ENCODE measurements at regions not wholly inside any gene's neighbourhood (a gene's known extent, or its start where the extent isn't known, plus 50 kb on each side); places are given as distances from the start of the nearest gene placed in this dataset.

DNA sequence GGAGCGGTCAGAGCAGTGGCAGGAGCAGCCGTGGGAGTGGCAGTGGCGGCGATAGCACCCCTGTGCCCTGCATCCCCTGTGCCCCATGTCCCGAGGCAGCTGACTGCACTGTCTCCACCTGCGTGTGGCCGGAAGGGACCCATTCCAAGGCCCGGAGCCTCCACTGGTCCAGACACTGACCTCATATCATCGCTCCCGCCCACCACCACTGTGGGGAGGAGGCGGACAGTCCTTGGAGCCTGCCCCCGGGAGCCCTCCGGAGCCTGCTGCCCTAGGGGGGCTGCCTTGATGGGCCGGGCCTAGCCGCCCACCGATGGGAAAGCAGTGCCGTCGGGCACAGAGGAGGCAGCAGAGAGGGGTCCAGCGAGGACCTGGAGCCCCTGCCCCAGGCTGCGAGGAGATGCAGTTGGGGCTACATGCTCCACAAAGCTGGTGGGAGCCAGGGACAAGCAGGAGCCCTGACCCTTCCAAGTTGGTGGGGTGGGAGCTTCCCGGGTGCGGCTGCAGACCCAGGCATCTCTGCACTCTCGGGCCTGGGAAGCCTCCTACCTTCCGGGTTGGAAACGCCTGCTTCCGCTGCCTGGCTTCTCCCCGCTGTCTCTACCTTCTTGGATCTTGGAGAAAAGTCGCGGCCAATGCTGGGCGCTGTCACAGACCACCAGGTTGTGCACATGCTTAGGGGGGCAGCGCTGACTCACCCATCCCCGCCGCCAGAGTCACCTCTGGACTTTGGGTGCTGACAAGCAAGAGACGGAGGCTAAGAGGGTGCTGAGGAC is 283.2 kb upstream of the ROBO1 start:
- DNase-seq (ENCODE audit: low read depth in 1 of 2, low spot score in 1 of 2), result no peak
- in situ Hi-C loops (cut with HindIII; ENCODE audit: low pct_unique_long_range_greater_than_20kb, low sequenced_read_pairs), result no loop called here
- TF ChIP-seq JUND (IDR thresholded peaks at IDR 0.05; ENCODE audit: low read depth), result no peak

DNA sequence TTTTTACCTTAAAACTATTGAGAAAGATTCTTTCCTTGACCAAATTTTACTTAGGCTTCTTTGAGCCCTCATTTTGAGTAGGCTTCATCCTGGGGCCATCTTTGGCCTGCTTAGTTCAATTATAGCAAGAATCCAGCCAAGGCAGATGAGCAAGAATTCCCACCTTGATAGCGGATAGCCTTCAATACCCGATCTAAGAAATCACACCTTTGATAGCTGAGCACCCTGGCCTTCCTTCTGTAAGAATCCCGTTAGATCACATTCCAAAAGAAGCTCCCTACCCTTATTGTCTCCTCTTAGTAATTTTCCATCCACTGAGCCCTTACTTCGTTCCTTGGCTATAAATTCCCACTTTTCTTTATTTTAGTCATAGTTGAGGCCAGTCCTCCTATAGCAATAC is 275.4 kb upstream of the ROBO1 start:
- no peak for DNase-seq (ENCODE audit: low read depth in 1 of 2, low spot score in 1 of 2)
- no peak for TF ChIP-seq JUND (IDR thresholded peaks at IDR 0.05; ENCODE audit: low read depth)
- in situ Hi-C loops (cut with HindIII; ENCODE audit: low pct_unique_long_range_greater_than_20kb, low sequenced_read_pairs), result no loop called here

DNA sequence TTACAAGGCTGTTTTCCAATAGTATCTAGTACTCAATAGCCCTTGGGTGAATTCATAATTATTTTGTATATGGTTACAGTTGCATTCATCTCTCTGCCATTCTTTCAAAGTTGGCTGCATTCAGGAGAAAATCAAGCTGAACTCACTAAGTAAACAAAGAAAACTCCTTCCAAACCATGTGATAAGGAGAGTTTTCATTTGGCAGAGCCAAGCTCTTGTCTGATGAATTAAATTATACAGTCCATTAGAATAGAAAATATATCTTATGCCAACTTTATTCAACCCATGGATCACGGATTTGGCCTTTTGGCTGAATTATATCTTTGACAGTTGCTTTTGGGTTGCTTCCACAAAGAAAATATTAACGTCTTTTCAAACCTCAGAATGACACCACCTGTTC is 272.3 kb upstream of the ROBO1 start:
- no peak for TF ChIP-seq JUND (IDR thresholded peaks at IDR 0.05; ENCODE audit: low read depth)
- no peak for DNase-seq (ENCODE audit: low read depth in 1 of 2, low spot score in 1 of 2)
- in situ Hi-C loops (cut with HindIII; ENCODE audit: low pct_unique_long_range_greater_than_20kb, low sequenced_read_pairs), result no loop called here

DNA sequence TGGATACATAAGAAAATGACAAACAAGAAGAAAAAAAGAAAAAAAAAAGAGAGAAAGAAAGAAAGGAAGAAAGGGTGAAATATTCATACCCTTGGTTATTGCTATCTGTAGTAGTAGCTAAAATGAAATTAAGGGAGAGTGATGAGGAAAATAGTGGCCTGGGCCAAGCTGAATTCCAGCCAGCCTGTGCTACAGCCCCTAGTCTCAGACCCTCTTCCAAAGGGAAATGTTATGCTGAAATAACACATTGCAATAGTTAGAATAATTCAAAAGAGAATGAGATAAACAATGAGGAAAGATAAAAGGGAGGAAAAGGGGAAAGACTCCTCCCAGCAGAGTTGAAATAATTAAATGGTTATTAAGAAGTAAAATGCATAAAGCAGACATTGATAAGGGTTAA is 268.4 kb upstream of the ROBO1 start:
- DNase-seq (ENCODE audit: low read depth in 1 of 2, low spot score in 1 of 2), result no peak
- in situ Hi-C loops (cut with HindIII; ENCODE audit: low pct_unique_long_range_greater_than_20kb, low sequenced_read_pairs), result no loop called here
- TF ChIP-seq JUND (IDR thresholded peaks at IDR 0.05; ENCODE audit: low read depth), result no peak

DNA sequence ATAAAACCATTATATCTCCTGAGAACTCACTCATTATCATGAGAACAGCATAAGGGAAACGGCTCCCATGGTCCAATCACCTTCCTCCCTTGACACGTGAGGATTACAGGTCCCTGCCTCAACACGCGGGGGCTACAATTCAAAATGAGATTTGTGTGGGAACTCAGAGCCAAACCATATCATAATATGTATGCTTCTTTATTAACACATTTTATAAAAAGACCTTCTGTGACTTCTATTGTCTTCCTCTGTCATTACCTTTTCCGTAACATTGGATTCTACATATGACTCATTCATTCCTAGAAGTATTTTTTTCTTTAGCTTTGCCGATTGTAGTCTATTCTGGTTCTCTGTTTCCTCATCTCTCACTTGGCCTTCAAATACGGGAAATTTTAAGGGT is 267.2 kb upstream of the ROBO1 start:
- no peak for TF ChIP-seq JUND (IDR thresholded peaks at IDR 0.05; ENCODE audit: low read depth)
- no peak for DNase-seq (ENCODE audit: low read depth in 1 of 2, low spot score in 1 of 2)
- in situ Hi-C loops (cut with HindIII; ENCODE audit: low pct_unique_long_range_greater_than_20kb, low sequenced_read_pairs), result no loop called here

DNA sequence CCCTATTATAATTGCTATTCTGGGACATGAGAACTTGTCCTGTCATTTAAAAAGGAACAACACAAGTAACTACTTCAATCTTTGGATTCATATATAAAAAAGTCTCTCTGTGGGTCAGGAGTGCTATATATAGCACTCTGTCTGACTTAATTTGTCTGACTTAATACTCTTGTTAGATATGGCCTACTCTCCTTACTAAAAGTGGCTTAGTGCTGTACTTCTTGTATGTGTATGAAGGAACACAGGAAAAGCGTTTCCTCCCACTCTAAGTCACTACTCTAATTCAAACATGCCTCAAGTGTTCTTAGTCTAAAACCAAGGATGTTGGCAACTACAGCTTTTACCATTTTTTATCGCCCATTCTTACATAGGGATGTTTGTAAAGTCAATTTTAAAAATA is 255.2 kb upstream of the ROBO1 start:
- no peak for DNase-seq (ENCODE audit: low read depth in 1 of 2, low spot score in 1 of 2)
- in situ Hi-C loops (cut with HindIII; ENCODE audit: low pct_unique_long_range_greater_than_20kb, low sequenced_read_pairs), result no loop called here
- TF ChIP-seq JUND (IDR thresholded peaks at IDR 0.05; ENCODE audit: low read depth), result no peak

DNA sequence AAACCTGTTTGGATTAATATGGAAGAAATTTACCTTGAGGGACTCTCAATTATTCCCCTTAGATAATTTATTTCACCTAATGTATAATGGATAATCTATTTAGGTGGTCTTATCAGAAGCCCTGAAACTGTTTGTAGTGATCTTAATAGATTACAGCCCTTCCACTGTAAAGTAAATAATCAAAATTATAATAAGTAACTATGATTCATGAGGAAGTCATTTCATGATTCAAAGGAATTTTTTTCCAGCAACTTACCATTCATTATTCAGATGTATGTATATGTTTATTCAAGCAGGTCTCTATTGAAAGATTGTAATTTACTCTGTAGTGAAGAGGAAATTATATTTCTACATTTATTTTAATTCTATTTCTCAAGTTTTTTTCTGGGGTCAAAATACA is 250.6 kb upstream of the ROBO1 start:
- no peak for DNase-seq (ENCODE audit: low read depth in 1 of 2, low spot score in 1 of 2)
- in situ Hi-C loops (cut with HindIII; ENCODE audit: low pct_unique_long_range_greater_than_20kb, low sequenced_read_pairs), result no loop called here
- no peak for TF ChIP-seq JUND (IDR thresholded peaks at IDR 0.05; ENCODE audit: low read depth)

DNA sequence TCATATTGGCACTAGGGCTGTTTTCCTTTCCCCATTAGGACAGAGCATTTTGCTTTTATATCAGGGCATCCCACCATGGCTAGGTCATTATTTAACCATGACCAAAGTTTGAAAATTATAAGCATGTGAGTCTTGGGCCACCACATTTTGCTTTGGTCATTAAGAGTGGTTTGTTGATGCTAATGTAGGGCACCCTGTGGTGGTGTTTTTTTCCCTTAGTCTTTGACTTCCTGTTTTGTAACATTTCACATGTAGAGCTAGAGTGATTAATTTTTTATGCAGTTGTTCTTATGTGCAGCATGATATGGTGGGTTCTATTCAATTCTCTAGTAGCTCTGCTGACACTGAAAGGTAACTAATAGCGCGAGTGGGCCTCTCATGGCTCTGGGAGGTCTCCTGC is 249.6 kb upstream of the ROBO1 start:
- TF ChIP-seq JUND (IDR thresholded peaks at IDR 0.05; ENCODE audit: low read depth), result no peak
- no peak for DNase-seq (ENCODE audit: low read depth in 1 of 2, low spot score in 1 of 2)
- in situ Hi-C loops (cut with HindIII; ENCODE audit: low pct_unique_long_range_greater_than_20kb, low sequenced_read_pairs), result no loop called here

DNA sequence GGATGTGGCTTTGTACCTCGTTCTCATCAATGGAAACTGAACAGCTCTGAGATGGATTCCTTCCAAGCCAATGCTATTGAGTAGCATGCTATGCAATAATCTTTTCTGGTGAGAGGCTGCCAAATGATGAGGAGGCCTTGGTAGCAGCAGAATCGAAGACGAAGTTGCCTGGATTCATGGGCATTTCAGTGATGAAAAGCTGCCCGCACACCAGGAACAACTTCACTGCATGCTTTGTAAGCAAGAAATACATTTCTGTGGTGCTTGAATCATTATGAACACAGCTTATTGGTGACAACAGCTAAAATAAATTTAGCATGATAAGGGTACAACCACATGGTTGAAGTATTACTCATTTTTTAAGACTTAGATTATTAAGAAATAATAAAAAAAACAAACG is 246.8 kb upstream of the ROBO1 start:
- in situ Hi-C loops (cut with HindIII; ENCODE audit: low pct_unique_long_range_greater_than_20kb, low sequenced_read_pairs), result no loop called here
- no peak for DNase-seq (ENCODE audit: low read depth in 1 of 2, low spot score in 1 of 2)
- TF ChIP-seq JUND (IDR thresholded peaks at IDR 0.05; ENCODE audit: low read depth), result no peak

DNA sequence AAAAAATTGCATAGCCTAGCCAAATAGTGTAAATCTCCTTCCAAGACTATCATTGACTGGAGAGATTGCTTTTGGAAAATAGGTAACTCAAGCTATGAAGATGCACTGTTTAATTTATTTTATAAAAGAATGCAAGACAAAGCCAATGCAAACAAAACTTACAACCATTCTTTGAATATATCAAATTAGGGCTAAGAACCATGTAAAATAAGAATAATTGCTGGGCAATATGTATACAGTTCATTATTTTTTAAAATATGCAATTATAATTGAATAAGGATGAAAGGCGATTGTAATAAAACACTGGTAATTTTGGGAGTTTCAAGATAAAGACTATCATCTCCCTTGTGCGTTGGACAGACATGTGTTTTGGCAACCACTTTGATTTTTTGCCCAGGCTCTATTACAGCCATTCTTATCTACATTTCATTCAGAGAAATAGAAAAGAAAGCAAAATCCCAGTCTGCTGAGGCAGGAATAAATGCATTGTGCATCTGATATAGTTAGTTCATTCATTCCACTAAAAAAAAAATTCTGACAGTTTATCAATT is 242.3 kb upstream of the ROBO1 start:
- no peak for TF ChIP-seq JUND (IDR thresholded peaks at IDR 0.05; ENCODE audit: low read depth)
- no peak for DNase-seq (ENCODE audit: low read depth in 1 of 2, low spot score in 1 of 2)
- in situ Hi-C loops (cut with HindIII; ENCODE audit: low pct_unique_long_range_greater_than_20kb, low sequenced_read_pairs), result no loop called here

DNA sequence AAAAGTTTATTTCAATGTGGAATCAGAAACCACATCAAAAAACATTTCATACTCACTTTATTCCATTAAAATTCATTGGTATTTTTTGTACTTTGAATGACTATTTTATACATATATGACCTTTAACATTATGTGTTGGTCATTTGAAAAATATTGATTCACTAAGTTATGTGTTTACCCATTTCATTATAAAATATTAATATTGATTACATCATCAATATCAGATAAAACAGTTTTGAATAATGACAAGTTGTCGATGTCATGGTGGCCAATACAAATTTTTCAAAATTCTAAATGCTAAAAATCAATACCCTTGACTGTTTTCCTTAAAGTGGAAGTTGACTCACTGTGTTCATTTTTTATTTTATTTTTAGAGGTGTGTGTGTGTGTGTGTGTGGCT is 239.7 kb upstream of the ROBO1 start:
- in situ Hi-C loops (cut with HindIII; ENCODE audit: low pct_unique_long_range_greater_than_20kb, low sequenced_read_pairs), result no loop called here
- DNase-seq (ENCODE audit: low read depth in 1 of 2, low spot score in 1 of 2), result no peak
- no peak for TF ChIP-seq JUND (IDR thresholded peaks at IDR 0.05; ENCODE audit: low read depth)

DNA sequence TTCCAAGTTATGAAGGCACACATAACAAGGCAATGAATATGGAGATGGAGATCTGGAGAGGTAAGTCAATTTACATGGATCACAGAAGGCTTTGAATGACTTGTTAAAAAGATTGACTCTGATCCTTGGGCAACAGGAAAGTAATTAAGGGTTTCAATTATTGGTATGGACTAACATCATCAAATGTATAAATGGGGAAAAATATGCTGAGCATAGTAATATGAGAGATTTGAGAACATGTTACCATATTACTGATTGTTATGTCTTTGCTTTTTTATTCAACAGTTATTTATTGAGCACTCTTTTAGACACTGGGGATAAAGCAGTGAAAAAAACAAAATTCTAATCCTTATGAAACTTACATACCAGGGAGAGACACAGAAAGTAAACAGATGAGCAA is 238.5 kb upstream of the ROBO1 start:
- DNase-seq (ENCODE audit: low read depth in 1 of 2, low spot score in 1 of 2), result no peak
- in situ Hi-C loops (cut with HindIII; ENCODE audit: low pct_unique_long_range_greater_than_20kb, low sequenced_read_pairs), result no loop called here

DNA sequence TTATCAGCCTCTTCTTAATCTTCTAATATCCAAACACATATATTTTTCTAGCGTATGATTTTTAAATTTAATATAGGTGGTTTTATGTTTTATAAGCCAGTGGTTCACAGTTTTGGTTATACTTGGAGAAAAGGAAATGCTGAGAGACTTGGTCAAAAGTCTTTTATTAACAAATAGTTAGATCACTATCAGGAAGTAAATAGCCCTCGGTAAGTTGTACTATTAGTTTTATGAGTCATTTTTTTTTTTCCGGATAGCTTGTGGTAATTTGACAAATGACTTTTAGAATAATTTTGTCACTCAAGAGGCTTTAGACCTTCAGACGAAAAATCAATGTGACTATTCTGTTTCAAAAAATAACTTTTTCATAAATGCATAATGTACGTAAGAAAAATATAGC is 232.2 kb upstream of the ROBO1 start:
- in situ Hi-C loops (cut with HindIII; ENCODE audit: low pct_unique_long_range_greater_than_20kb, low sequenced_read_pairs), result no loop called here
- TF ChIP-seq JUND (IDR thresholded peaks at IDR 0.05; ENCODE audit: low read depth), result no peak
- DNase-seq (ENCODE audit: low read depth in 1 of 2, low spot score in 1 of 2), result peak in 1 of 2 experiments; percentile 8

More for the DNA sequence above, 238.5 kb upstream of the ROBO1 start:
- TF ChIP-seq JUND (IDR thresholded peaks at IDR 0.05; ENCODE audit: low read depth), result no peak

DNA sequence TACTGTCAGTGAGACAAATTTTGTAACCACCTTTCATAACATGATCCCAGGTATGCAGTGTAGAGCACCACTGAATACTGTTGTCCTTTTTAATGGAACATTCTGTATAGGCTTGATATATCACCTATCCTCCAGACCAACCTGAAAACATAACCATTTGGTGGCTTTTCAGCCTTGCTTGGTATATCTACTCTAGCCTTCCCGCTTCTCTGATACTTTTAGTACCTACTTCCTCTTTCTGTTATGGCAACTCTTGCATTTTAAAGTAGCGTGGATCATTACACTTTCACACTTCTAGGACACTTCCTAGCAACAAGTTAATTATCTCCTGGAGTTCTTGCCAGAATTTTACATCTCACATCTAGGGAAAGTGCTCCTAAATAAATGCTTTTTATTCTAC is 226.6 kb upstream of the ROBO1 start:
- no peak for TF ChIP-seq JUND (IDR thresholded peaks at IDR 0.05; ENCODE audit: low read depth)
- in situ Hi-C loops (cut with HindIII; ENCODE audit: low pct_unique_long_range_greater_than_20kb, low sequenced_read_pairs), result no loop called here
- DNase-seq (ENCODE audit: low read depth in 1 of 2, low spot score in 1 of 2), result no peak
